HG03095 (cell line): ENCODE measurements at regions not wholly inside any gene's neighbourhood (a gene's known extent, or its start where the extent isn't known, plus 50 kb on each side); places are given as distances from the start of the nearest gene placed in this dataset.

Experiments used
- ATAC-seq: cut with Tn5 transposase; IDR thresholded peaks from one replicate; pipeline ENCODE4 v1.9.1; 2021; ENCODE audit warnings: moderate library complexity; ENCODE audit not compliant: unreplicated experiment

GRCh38 chr13:22161871-22162270 is 491.0 kb downstream of the FGF9 start:
- ATAC-seq, result peak; percentile 78

- no peak for ATAC-seq
These were observed 492.0 kb downstream of the FGF9 start for GRCh38 chr13:22162889-22163288.

- ATAC-seq, result no peak
These were observed 497.7 kb downstream of the FGF9 start for GRCh38 chr13:22168437-22169190.

- ATAC-seq, result no peak
These were observed 498.6 kb downstream of the FGF9 start for GRCh38 chr13:22169473-22169872.

- no peak for ATAC-seq
These were observed 502.7 kb downstream of the FGF9 start for GRCh38 chr13:22173610-22174009.

- ATAC-seq, result no peak
These were observed 504.4 kb downstream of the FGF9 start for GRCh38 chr13:22175241-22175640.

- ATAC-seq, result no peak
These were observed 504.9 kb downstream of the FGF9 start for GRCh38 chr13:22175815-22176214.

GRCh38 chr13:22176968-22177520 is 506.2 kb downstream of the FGF9 start:
- ATAC-seq, result no peak

GRCh38 chr13:22178878-22179277 is 508.0 kb downstream of the FGF9 start:
- ATAC-seq, result no peak

- no peak for ATAC-seq
These were observed 516.5 kb downstream of the FGF9 start for GRCh38 chr13:22187329-22187728.

GRCh38 chr13:22189176-22190048 is 518.5 kb downstream of the FGF9 start:
- ATAC-seq, result no peak

- no peak for ATAC-seq
These were observed 522.2 kb downstream of the FGF9 start for GRCh38 chr13:22193070-22193469.

GRCh38 chr13:22194106-22194805 is 523.4 kb downstream of the FGF9 start:
- no peak for ATAC-seq

- ATAC-seq, result no peak
These were observed 524.9 kb downstream of the FGF9 start for GRCh38 chr13:22195726-22196125.

GRCh38 chr13:22196777-22197176 is 525.9 kb downstream of the FGF9 start:
- ATAC-seq, result no peak

- ATAC-seq, result no peak
These were observed 527.1 kb downstream of the FGF9 start for GRCh38 chr13:22198001-22198400.

- ATAC-seq, result no peak
These were observed 527.9 kb downstream of the FGF9 start for GRCh38 chr13:22198641-22199217.

- ATAC-seq, result no peak
These were observed 529.6 kb downstream of the FGF9 start for GRCh38 chr13:22200440-22200839.

- ATAC-seq, result no peak
These were observed 530.6 kb downstream of the FGF9 start for GRCh38 chr13:22201375-22201925.

- no peak for ATAC-seq
These were observed 539.5 kb downstream of the FGF9 start for GRCh38 chr13:22210134-22210930.
